GM12892 (cell line): ENCODE measurements at regions not wholly inside any gene's neighbourhood (a gene's known extent, or its start where the extent isn't known, plus 50 kb on each side); places are given as distances from the start of the nearest gene placed in this dataset.

Experiments
- DNase-seq: peaks from one replicate; pipeline ENCODE4 v3.0.0; 2011; ENCODE audit not compliant: insufficient read length
- FAIRE-seq: peaks from 2 replicates; lab custom pipeline; 2011; peaks lifted over from hg19 to GRCh38; lab: Jason Lieb, UNC
- POLR2A ChIP-seq: IDR thresholded peaks from 2 replicates; pipeline ENCODE4 v1.6.1; 2011; ENCODE audit warnings: low read depth, low read length, control low read depth
- POLR2AphosphoS5 ChIP-seq: IDR thresholded peaks from 2 replicates; pipeline ENCODE4 v1.6.1; 2011; ENCODE audit warnings: low read depth, low read length, control low read depth
- TAF1 ChIP-seq: IDR thresholded peaks from 2 replicates; pipeline ENCODE4 v1.6.1; 2011; ENCODE audit warnings: low read depth, mild to moderate bottlenecking, control low read depth, low read length, borderline replicate concordance

- FAIRE-seq, result no peak
- TF ChIP-seq POLR2A (no peak), POLR2AphosphoS5 (no peak), TAF1 (no peak)
- DNase-seq, result no peak
Measured at GRCh38 chr11:15871904-15872626, 484.3 kb downstream of the SOX6 start.

DNA sequence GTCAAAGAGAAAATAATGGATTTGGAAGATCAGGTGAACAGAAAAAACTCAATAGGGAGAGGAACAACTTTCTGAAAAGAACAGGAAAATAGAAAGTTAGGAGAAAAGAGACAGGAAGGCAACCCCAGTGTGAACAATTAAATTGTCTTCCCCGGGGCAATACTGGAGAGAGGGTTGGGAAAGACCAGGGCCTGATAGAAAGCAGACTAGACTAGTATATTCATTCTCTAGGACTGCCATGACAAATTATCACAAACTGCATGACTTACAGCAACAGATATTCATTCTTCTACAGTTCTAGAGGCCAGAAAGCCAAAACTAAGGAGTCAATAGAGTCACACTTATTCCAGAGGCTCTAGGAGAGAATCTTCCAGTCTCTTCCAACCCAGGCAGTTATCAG lies 482.8 kb downstream of the SOX6 start:
- TF ChIP-seq POLR2AphosphoS5, result no peak
- no peak for TF ChIP-seq POLR2A
- no peak for TF ChIP-seq TAF1
- FAIRE-seq, result no peak
- DNase-seq, result no peak

DNA sequence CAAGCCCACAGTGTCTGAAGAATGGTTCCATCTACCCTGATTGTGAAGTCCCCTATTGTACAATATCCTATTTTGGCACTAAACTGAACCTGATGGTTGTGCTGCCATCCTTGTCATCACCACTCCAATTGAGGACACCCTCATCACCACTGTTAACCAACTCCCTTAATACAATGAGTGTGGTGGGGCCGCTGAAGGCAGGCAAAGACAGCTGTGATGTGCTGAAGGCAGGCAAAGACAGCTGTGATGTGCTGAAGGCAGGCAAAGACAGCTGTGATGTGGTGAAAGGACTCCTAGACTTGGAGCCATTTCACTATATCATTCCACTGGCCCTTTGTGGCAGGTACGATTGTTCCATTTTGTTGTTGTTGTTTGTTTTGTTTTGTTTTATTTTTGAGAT lies 481.6 kb downstream of the SOX6 start:
- FAIRE-seq, result no peak
- TF ChIP-seq TAF1 (no peak), POLR2AphosphoS5 (no peak), POLR2A (no peak)
- no peak for DNase-seq

DNA sequence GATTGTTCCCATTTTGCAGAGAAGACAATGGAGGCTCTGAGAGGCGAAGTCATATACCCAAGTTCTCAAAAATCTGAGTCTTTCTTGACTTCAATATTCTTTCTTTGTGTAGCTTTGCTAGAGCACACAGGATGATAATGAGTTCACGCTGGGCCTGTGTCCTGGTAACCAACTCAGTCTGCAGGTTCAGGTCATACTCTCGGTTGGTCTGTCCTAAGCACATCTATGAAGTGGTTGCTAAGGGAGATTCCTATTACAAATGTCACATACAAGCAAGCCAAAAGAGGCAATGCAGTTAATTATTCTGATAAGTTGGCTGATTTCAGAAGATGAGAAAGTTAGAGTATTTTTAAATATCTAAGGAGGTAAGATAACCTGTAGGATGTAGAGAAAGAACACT lies 481.0 kb downstream of the SOX6 start:
- FAIRE-seq, result no peak
- no peak for DNase-seq
- TF ChIP-seq POLR2AphosphoS5 (no peak), POLR2A (no peak), TAF1 (no peak)

GRCh38 chr11:15875943-15876342 lies 480.4 kb downstream of the SOX6 start:
- FAIRE-seq (no peak), DNase-seq (no peak)
- no peak for TF ChIP-seq POLR2AphosphoS5
- no peak for TF ChIP-seq TAF1
- no peak for TF ChIP-seq POLR2A

- TF ChIP-seq POLR2AphosphoS5 (no peak), POLR2A (no peak), TAF1 (no peak)
- FAIRE-seq (no peak), DNase-seq (no peak)
Measured at GRCh38 chr11:15878756-15879155, 477.6 kb downstream of the SOX6 start.

- TF ChIP-seq TAF1 (no peak), POLR2A (no peak), POLR2AphosphoS5 (no peak)
- DNase-seq (no peak), FAIRE-seq (no peak)
Measured at GRCh38 chr11:15880291-15880690, 476.1 kb downstream of the SOX6 start.

DNA sequence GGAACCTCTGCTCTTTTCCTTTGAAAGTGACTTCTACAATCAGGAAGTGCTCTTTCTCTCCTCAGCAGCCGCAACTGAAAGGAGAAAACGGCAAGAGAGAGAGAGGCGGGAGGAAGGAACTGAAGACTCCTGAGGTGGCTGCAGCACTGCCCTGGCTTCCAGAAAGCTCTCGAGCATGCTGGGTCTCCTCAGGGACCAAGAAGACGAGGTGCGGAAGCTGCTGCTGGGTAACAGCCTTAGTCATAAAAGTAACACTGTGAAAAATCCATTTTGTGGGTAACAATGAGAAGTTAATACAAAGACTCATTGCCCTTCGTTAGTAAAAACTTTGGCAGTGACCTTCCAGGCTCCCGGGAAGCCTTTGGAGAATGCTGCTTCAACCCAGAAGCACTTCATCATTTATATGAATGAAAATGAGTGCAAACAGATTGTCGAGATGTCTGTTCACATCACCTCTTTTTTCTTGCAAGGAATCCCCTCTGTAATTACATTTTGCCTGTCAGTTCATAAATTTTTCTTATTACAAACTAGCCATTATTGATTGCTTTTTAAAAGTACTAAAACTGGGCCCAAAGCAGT lies 473.4 kb downstream of the SOX6 start:
- TF ChIP-seq TAF1 (no peak), POLR2AphosphoS5 (no peak), POLR2A (no peak)
- FAIRE-seq, result no peak
- DNase-seq, result no peak

DNA sequence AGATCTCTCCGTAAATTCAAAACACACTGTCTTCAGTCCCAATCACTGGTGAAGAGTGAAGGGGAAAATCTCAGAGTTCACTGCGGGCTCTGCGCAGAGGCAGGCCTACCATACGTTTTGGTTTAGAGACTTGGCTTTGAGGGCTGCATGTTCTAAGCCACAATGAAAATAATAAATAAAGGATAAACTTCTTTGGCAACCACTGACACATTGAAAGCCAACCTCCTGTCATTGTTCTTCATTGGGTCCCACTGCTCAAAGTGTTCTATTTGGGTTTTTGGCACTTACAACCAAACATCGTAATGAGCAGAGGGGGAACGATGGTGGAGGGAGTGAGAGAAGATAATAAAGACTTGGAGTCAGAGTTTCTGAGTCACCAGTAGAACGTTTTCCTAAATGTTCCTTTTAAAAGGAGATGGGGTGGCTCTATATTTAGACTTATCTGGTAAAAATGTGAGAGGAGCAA lies 472.9 kb downstream of the SOX6 start:
- TF ChIP-seq POLR2AphosphoS5, result no peak
- no peak for TF ChIP-seq TAF1
- TF ChIP-seq POLR2A, result no peak
- FAIRE-seq (no peak), DNase-seq (no peak)

DNA sequence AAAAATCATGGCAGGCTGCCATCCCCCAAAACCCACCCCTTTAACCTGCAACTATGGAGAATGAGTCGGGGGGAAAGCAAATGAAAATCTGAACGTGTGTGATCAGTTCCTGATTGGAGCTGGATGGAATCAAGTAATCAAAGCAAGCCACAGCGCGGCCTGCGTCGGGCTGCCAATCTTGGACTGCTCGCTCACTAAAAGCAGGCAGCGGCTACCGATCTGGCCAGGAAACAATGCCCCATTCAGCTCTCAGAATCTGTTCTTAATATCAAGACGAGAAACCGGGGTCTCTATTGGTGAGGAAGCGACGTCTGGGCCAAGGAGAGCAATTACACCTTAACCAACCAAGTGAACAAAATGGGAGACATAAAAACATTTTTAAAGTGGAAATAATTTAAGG lies 472.2 kb downstream of the SOX6 start:
- DNase-seq (no peak), FAIRE-seq (no peak)
- TF ChIP-seq TAF1, result no peak
- TF ChIP-seq POLR2A, result no peak
- TF ChIP-seq POLR2AphosphoS5, result no peak

DNA sequence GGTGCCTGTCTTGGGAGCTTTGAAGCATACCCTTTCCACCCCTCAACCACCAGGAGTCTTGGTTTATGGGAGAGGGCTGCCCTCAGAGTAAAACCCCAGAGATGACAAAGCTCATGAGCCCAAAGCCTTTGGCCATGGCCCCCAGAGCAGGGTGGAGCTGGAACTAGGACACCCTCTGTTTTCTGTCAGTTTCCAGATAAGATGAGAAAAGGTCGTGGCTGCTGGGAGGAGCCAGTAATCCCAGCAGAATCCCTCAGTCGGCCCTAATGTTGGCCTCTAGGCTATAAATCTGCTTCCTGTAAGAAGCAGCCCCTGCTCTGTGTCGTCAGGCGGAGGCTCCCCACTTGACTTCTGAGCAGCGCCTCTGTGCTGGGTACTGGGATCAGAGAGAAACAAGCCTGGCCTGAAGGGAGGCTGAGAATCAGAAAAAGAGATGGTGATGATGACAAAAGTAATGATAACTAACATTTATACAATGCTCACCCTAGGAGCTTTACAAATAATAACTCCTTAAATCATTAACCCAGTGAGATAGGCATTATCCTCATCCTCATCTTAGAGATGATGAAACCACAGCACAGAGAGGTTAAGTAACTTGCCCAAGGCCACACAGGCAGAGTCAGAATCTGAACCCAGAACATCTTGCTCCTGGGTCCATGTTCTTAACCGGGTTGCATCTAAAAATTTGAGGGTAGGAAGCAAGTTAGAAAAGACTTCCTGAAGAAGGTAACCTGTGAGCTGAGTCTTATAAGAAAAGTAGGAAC lies 471.4 kb downstream of the SOX6 start:
- TF ChIP-seq POLR2A, result no peak
- TF ChIP-seq POLR2AphosphoS5, result no peak
- TF ChIP-seq TAF1, result no peak
- no peak for FAIRE-seq
- DNase-seq, result no peak
